NOMO-1 (cell line): ENCODE measurements at regions not wholly inside any gene's neighbourhood (a gene's known extent, or its start where the extent isn't known, plus 50 kb on each side); places are given as distances from the start of the nearest gene placed in this dataset.

Experiments
- DNase-seq, 2 experiments: peaks; one replicate each; lab custom pipeline; 2025; ENCODE audit not compliant: unreplicated experiment in 2 of 2; lab: John Stamatoyannopoulos, UW

DNA sequence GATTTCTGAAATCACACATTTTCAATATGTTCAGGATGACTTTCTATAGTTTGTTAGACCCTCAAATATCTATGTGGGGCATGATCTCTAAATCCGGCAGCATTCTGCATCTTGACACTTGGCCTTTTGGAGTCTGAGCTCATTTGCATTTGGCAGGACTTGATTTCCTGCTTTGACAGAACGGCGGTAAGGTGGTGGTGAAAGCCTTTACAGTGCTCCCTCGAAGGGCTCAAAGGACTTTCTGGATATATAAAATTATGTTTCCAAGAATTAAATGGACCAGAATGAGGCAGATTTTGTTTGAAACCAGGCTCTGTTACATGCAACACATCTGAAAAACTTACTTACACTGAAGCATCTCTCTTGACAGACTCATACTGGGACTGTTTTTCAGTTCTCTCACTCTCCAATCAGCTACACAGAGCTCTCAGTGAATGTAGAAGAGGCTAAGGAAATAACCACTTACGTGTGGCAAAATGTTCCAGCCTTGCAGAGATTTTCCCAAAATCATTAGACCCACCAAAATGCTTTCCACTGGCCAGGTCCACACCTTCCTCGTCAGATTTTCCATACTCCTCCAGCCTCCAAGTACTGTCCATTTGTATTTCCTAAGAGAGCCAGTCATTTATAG lies 207.2 kb downstream of the SPRY2 start:
- no peak for DNase-seq

DNA sequence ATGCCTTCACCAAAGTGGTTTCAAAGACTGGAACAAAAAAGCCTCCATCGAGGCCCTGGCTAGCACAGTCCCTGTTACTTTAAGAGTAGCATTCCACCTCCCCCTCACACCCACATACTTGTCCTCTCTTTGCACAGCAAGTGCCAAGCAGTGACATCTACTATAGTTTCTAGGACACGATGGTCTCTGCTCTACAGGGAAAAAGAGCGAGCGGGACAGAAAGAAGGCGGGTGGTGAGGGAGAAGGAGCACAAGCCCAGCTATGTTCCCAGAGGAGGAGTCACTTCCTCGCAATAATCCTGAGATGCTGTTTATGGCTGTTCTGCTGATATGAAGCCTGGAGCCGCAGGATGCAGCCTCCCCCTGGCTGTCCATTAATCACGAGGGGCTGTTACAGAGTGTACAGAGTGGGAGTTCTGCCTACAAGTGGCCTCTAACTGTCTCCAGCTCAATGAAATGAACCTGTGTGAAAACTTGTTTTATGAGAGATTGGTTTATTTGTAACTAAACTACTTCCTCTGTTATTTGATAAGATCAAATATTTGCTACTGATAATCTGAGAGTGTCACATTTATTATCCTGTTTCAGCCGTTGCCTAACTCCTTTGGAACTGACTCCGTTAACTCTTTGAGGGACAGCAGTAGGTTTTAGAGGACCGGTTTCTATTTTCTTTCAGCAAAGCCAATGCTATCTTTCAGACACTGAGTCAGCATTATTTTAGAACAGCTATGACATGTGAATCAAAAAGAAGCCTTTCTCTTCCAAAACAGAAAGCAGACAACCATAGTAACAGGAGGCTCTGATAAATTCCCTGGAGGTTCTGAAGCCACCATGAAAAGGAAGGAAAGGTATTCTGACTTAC lies 208.0 kb downstream of the SPRY2 start:
- DNase-seq = no peak

DNA sequence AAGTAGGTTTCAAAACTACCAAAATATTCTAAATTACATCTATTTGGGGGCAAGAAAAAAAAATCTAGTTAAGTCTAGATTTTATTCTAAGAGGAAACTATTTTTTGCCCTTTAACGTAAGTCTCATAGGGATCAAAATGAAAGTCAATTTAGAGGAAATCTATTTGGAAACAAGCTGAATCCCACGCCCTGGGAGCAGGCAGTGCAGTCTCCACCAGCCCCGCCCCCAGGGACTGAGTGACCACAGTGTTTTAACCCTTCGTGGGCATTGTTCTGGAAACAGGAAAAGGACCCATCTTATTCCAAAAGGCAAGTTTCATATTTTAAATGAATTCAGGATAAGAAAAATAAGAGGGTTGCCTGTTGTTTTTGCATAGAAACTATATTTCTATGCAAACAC lies 209.7 kb downstream of the SPRY2 start:
- DNase-seq = no peak

DNA sequence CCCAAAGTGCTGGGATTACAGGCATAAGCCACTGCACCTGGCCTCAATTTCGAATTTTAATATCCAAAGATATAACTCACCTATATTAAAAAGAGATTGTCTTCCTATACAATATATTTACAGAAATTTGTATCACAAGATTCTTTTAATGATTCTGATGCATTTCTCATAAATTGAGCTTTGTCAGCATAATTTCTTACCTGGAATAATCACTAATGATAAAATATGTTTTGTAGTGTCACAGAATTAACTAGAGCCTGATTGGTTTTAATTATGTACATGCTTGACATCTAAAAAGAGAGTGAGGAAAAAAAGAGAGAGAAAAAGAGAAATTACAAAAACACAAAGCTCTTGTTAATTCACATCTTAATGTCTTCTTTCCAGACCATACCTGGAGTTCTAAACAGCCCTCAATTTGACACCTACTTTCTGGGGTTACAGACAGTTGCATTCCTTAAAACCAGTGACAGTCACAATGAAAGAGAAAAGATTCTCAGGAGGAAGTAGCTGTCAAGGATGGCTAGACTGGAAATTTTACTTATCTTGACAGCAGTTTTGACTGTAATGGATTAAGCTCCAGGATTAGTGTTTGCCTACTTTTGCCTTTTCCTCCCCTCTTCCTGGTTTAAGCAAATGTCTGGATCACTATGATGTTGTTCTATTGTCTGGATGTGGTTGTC lies 214.4 kb downstream of the SPRY2 start:
- DNase-seq = no peak

DNA sequence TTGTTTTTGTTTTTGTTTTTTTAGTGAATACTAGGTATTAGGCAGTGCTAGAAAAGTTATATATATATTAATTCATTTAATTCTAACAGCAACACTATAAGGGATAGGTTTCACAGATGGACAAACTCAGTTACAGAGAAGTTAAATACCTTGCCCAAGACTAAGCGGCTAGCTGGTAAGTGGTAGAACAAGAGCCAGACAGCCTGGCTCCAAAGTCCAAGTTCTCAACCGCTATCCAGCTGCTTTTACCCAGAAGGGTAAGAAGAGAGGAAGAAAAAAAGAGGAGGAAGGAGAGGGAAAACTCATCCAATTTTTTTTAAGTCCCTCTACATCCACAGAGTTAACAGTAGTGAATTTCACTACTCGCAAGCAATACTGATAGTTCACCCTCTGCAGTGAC lies 217.0 kb downstream of the SPRY2 start:
- no peak for DNase-seq

DNA sequence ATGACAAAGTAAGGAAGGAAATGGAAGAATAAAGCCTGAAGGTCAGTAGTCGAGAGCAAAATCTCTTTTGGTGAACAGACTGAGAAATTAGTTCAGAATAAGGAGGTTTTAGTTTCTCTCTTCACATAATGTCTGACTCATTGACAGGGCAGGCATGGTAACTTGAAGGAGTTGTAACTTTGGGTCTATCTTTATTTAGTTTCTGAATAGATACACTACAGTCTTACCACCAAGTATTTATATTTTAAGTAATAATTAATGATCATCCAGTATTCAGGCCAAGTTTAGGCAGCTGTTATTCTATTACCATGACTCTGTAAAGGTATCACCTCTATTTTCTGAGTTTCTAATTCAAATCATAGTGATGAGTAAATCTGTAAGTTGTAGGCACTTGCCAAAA lies 219.9 kb downstream of the SPRY2 start:
- no peak for DNase-seq

DNA sequence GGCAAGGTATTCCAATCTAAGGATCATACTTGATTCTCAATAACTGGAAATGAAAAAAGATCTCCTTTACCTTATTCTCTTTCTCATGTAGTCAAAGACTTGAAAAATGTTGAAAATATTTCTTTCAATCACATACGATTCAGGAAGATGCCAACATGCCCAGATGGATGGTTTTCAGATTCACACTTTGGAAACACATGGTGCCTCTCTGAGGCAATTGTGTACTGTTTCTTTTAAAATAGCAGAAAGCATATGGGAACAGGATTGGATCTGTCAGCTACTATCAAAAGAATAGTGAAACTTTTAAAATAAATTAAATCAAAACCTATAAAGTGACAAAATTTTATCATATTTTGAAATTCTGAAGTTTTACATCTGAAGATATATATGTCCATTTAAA lies 222.4 kb downstream of the SPRY2 start:
- DNase-seq = no peak

DNA sequence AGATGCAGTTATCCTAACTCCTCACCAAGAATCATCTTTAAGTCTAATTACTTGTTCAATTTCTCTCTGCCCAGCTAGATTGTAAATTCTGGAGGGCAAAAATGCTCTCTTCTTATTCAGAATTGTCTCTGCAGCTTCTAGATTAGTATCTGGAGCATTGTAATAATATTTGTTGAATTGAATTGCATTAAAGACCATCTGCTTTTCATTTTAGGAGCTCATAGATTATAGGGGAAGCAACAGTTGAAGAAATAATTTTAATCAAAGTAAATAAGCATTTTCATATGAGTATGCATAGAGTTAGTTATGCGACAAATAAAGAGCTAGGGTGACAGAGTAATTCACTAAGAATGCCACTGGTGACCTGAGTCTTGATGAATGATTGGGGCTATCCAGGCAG lies 222.8 kb downstream of the SPRY2 start:
- no peak for DNase-seq

DNA sequence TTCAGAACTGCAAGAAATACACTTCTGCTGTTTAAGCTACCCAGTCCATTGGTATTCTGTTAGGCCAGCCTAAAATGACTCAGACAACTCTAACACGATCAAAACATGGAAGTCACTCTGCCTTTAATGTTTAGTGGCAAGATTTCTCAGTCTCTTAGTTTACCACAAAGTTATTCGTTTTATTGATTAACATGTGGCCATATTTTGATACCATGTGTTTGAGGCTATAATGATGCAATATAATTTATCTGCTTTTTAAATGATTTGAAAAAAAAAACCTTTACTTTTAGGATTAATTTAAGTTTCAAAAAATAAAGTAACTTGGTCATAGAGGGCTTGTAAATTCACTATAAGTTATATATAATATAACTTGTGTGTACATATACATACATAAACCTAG lies 223.4 kb downstream of the SPRY2 start:
- no peak for DNase-seq

DNA sequence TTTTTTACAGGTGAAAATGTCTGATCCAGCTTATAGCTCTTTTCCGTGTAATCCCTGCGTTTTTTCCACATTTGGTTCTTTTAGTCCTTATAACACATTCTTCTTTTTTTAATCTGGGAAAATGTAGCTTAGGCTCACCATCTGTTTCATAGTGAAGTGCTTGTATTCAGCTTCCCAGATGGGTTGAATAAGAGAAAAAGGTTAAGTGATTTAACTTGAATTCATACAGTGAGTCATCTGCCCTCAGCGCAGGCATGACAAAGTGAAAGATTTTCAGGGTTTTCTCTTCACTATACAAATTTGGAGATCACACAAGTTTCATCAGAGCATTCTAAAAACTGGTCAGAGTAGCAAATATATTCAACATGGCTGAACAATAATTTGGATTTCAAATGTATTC lies 224.8 kb downstream of the SPRY2 start:
- no peak for DNase-seq

DNA sequence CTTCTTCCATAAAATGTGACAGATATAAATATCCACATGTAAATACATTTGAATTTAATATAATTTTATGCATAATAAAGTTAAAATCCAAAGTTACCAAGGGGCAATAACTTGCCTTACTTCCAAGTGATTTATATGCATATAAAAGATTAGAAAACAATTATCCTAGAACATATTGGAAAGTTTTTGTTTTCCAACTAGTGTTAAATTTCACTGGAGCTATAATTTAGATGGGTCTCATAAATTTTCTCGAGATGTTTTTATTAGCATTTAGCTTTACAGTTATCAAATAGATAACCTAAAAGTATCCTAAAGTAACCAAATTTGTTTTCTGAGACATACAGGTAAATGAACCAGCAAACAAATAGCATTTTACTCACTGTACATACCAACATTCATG lies 225.3 kb downstream of the SPRY2 start:
- no peak for DNase-seq

DNA sequence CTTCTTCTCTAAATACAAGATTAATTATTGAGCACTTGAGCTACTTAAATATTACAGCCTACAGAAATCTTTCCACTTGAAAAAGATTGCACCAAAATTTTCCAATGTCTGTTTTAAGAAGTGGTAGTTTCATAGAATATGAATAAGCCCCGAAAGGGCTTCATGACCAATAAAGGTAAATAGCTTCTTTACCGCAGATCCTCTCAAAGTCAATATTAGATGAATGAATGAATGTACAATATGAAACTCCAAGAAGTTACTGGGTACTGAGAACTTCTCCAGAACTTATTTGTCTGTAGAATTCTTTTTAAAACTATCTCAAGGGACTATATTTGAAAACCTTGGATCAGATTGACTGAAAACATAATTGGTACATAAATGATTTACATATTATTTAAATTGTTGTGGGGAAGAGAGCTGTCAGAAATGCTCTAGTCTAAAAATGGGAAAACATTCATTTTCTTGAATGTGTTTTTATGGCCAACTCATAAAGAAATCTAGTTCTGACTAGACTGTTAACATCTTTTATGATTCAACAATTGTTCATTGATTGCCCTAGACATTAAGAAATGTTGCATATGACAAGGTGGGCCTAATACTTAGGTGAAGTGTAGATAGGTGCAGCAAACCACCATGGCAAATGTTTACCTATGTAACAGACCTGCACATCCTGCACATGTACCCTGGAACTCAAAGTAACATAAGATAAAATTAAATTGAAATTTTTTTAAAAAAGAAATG lies 227.0 kb downstream of the SPRY2 start:
- DNase-seq = no peak

DNA sequence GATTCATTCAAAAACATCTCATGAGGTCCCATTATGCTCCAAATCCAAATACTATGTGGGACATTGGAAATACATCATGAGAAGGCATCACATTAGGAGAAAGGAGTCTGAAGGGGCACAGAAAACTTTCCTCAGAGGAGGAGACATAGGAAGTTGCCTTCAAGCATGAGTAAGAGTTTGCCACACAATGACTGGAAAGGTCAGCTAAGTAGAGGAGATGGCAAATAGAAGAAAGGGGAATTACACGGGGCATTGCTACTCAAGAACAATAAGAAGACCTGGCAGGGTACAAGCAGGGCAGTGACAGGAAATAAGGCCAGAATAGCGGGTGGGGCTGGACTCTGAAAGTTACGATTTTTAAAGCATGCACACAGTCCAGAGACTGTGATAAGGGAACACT lies 231.6 kb downstream of the SPRY2 start:
- DNase-seq = no peak

DNA sequence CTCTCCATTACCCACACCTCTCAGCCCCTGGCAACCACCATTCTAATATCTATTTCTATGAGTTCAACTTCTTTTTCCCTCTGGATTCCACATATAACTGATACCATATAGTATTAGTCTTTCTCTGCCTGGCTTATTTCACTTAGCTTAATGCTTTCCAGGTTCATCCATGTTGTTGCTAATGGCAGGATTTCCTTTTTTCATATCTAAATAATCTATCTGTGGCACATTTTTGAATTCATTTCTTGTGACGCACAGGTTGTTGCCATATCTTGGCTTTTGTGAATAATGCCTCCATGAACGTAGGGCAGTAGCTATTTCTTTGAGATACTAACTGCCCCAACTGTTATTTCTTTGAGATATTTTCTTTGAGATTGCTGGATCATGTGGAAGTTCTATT lies 235.6 kb downstream of the SPRY2 start:
- DNase-seq = no peak

DNA sequence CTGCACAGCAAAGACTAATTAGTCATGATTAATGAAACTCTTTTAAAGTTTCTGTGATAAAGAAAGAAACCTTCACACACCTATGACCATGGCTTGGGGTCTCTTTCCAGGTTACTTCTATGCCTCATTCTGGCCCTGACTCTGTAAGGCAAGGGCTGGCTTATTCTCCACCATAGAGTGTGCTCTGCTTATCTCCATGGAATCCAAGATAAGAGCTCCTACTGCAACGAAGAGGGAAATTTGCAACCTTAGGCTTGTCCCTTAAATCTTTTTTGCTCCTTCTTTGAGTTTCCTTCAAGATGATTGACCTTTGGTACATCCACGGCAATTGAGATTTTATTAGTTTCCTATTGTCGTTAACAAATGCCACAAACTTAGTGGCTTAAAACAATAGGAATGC lies 239.9 kb downstream of the SPRY2 start:
- no peak for DNase-seq

DNA sequence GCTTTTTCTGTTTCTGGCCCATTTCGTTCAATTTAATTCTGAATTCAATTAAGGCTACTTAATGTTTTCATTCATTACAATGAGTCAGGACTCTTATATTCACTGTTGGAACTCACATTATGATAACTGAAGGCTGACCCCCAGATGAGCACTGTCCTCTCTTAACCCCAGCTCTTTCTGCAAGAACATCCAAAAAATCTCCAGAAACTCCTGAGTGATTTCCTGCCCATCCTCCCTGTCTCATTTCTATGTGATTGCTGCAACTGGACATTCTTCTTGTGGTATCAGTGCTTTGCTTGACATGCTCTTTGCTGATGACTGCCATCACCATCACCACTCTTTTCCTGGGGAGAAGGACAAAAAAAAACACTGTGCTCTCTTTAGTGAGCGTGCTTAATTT lies 240.3 kb downstream of the SPRY2 start:
- DNase-seq = no peak

DNA sequence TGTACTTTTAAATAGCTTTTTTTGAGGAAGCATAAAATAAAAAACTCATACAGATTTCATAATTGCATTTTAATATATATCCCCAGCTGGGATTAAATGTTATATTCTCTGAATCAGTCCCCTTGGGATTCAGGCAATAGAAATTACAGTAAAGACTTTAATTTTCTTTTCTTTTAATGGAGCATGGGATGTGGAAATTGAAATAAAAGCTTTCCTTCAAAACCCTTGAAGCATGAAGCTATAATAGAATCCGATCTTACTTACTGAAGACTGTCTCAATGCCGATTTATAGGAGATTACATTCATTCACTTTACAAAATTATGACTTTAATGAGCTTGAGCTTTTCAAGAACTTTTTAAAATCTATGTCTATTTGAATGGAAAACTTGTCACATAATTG lies 243.4 kb downstream of the SPRY2 start:
- DNase-seq = no peak

DNA sequence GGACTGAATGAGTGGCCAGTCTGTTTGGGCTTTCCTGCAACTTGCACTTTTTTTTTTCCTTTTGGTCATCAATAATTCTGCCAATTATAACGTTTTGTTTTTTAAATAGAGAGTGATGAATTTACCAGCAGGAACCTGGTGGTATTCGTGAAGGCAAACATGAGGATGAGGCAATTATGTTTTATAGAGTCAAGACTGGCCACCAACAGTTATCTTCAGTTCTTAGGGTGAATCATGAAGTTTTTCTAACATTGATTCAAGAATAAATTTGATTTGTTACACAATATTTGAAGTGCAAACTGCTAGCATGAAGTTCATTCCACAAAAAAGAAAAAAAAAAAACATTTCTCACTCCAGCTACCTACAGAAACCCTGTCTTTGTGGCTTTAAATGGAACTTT lies 244.5 kb downstream of the SPRY2 start:
- DNase-seq = no peak

DNA sequence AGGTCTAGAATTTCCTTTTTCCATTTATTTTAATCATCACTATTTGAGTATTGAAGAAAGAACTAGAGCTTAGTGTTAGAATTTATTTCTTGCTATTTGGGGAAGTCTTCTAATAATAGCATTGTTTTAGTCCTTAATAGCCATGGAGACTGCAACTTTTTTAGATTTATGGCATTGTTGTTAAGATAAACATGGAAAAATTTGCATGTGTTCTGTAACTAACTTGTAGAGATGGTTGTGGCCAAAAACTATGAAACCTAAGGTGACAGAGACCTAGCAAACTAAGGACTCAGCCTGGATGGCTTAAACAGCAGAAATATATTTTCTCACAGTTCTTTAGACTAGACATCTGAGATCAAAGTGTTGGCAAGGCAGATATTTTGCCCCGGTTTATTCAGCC lies 246.4 kb downstream of the SPRY2 start:
- no peak for DNase-seq

DNA sequence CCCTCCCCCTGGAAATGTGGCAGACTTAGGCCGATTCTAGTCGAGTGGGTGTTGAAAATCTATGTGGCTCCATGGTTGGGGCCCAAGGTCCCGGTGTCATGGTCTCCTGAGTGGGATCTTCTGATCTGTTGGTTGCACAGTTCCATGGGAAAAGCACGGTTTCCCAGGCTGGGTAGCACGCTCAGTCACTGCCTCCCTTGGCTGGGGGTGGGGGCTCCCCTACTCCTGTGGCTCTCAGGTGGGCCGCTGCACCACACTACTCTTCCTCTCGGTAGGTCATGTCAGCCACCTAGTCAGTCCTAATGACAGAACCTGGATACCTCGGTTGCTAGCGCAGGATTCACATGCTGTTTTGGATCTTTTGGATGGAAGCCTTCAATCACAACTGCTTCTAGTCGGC lies 247.0 kb downstream of the SPRY2 start:
- DNase-seq = no peak

DNA sequence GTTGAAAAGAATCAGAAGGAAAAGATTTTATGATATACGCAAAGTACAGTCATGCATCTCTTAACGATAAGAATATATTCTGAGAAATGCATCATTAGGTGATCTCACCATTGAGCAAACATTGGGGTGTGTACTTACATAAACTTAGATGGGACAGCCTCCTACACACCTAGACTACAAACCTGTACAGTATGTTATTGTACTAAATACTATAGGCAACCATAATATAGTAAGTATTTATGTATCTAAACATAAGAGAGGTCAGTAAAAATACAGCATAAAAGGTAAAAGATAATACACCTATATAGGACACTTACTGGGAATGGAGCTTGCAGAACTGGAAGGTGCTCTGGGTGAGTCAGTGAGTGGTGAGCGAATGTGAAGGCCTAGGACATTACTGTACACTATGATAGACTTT lies 254.6 kb downstream of the SPRY2 start:
- no peak for DNase-seq
